Right ventricle myocardium superior (tissue), 1 donor: ENCODE measurements at regions not wholly inside any gene's neighbourhood (a gene's known extent, or its start where the extent isn't known, plus 50 kb on each side); places are given as distances from the start of the nearest gene placed in this dataset.
A peak's percentile ranks its signal among the peaks of the same experiment; 100 is the strongest.
"Not testable (repeated sequence)": the region's sequence is repeated elsewhere in the genome, so short reads cannot be mapped to it uniquely, and the experiment has no call there.

Source experiments
- ATAC-seq: fragments of 200-7000 bp; cut with Tn5 transposase; one replicate; pipeline ENCODE4 v1.9.1; 2020; ENCODE audit warnings: mild to moderate bottlenecking; ENCODE audit not compliant: poor library complexity
- DNase-seq: peaks from one replicate; pipeline ENCODE4 v3.0.0-alpha.2; 2020
- intact Hi-C: fragments of 100-400 bp; cut with DNase I; formaldehyde crosslinking; loops from one replicate; pipeline ENCODE4 v1.11.2; 2022
- donor health status: DM: no; HTN: yes; CAD: no; lungs with severe emphysema.

DNA sequence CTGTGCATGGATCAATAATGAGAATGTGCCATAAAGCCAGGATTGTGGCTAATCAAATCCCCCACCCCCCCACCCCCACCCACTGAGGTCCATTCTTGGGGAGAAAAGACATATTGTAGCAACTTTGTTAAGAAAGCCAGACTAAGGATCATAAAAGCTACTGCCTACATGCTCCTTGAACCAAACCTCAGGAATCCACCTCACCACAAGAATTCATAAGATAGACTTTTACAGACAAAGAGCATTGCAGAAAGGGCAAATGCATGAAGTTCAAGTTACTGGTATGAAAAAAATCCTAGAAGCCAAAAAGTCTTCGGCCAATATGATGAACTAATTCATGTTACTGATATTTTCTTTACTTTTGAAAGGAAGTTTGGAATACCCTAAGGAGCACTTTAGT lies 187.9 kb upstream of the ARID1B start:
- intact Hi-C loops, result no loop called here
- DNase-seq, result no peak
- no peak for ATAC-seq

- DNase-seq, result no peak
- intact Hi-C loops, result no loop called here
- no peak for ATAC-seq
Observed at GRCh38 chr6:156587751-156588301, 189.4 kb upstream of the ARID1B start.

GRCh38 chr6:156587071-156587470 lies 190.1 kb upstream of the ARID1B start:
- intact Hi-C loops, result no loop called here
- ATAC-seq, result no peak
- DNase-seq, result no peak

DNA sequence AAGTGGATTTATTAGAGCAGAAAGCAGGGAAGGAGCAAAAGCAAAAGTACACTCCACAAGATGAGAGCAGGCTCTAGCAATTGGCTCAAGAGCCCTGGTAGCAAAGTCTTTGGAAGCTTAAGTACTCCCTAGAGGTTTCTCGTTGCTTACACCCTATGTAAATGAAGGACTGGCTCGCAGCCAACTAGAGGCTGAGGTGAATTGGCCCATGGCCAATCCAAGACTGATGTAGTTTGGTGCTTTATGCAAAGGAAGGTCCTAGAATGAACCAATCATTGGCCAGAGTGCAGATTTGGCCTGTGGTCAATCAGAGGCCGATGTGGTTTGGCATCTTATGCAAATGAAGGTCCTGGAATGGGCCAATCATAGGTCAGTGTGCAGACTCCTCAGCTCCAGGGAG lies 191.3 kb upstream of the ARID1B start:
- DNase-seq (no peak), ATAC-seq (no peak)
- intact Hi-C loops, result no loop called here

DNA sequence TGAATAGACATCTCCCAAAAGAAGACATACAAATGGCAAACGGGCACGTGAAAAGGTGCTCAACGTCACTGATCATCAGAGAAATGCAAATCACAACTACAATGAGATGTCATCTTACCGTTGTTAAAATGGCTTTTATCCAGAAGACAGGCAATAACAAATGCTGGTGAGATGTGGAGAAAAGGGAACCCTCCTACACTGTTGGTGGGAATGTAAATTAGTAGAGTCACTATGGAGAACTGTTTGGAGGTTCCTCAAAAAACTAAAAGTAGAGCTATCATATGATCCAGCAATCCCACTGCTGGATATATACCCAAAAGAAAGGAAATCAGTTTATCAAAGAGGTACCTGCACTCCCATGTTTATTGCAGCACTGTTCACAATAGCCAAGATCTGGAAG lies 193.1 kb upstream of the ARID1B start:
- intact Hi-C loops, DNase-seq, ATAC-seq: not testable (repeated sequence)

DNA sequence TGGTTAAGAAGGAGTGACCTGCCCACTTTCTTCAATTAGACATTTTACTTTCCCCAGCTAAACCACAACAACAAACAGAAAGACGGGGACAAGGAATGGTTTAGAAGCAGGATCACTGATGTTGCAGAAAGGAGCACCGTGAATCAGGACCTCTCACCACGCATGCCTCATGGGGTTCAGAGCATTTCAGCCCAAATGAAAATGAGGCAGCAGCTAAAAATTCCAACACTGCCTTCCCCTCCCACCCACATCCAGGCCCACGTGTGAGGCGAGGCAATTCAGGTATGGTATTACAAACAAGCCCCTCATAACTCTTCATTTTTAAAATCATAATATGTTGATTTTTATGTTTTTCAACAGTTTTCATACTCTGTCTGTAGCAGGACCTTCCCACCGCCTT lies 194.1 kb upstream of the ARID1B start:
- intact Hi-C loops, result no loop called here
- no peak for DNase-seq
- no peak for ATAC-seq

- intact Hi-C loops, result no loop called here
- ATAC-seq (no peak), DNase-seq (no peak)
Observed at GRCh38 chr6:156582509-156582992, 194.6 kb upstream of the ARID1B start.

- no peak for ATAC-seq
- DNase-seq, result no peak
- intact Hi-C loops, result no loop called here
Observed at GRCh38 chr6:156579564-156579963, 197.6 kb upstream of the ARID1B start.

DNA sequence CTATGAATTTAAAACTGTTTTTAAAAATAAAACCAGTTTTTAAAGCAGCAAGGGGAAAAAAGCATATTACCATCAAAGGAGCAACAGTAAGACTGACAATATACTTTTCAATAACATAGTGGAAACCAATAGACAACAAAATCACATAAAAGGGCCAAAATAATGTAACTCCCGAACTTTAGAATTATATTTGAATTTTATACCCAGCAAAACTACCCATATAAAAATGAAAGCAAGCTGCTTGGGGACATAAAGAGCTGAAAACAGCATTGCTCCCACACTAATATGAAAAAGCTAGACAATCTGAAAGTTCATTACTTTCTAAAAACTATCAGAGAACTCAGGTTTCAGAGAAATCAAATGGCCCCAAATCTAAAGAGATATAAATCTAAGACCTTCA lies 199.4 kb upstream of the ARID1B start:
- intact Hi-C loops, result no loop called here

DNA sequence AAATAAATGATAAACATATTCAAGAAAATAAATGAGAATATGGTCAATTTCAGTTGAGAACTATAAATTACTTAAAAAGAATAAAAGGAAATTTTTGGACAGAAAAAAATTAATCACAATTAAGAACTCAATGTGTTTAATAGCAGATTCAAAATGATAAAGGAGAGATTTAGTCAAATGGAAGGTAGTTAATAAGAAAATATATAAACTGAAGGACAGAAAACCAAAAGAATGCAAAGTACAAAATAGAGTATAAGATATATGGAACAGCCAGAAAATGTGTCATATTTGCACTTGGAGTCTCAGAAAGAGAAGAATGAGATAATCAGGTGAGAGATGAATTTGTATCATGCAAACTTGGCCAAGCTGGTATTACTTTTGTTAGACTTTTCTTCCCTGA lies 201.8 kb upstream of the ARID1B start:
- intact Hi-C loops, result no loop called here
- DNase-seq (no peak), ATAC-seq (no peak)

More for the DNA sequence above, 199.4 kb upstream of the ARID1B start:
- no peak for ATAC-seq
- no peak for DNase-seq

DNA sequence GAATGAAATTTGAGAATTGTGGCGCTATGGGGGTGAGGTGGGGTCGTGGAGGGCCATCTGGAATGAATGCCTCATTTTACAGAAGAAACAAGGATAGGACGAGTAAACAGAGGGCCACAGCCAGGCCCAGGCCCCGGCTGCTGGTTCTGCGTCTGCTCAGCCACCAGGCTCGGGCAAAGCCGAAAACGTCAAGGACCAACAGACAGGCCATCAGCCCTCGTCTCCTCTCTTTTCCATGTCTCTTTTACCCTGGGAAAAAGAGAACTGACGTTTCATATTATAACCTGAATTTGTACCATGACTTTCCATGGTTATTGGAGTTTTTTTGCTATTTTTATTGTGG lies 212.4 kb upstream of the ARID1B start:
- DNase-seq, result no peak
- ATAC-seq, result no peak
- intact Hi-C loops, result loop anchor here (5.0 to 10.0 kb wide), 4 partner anchors 123 to 450 kb away; partner anchors contain the start of gene ARID1B

GRCh38 chr6:156564127-156564806 lies 212.9 kb upstream of the ARID1B start:
- DNase-seq, result peak; percentile 87
- intact Hi-C loops, result loop anchor here (5.0 to 10.0 kb wide), 4 partner anchors 123 to 451 kb away; partner anchors contain the start of gene ARID1B
- ATAC-seq, result peak; percentile 97

DNA sequence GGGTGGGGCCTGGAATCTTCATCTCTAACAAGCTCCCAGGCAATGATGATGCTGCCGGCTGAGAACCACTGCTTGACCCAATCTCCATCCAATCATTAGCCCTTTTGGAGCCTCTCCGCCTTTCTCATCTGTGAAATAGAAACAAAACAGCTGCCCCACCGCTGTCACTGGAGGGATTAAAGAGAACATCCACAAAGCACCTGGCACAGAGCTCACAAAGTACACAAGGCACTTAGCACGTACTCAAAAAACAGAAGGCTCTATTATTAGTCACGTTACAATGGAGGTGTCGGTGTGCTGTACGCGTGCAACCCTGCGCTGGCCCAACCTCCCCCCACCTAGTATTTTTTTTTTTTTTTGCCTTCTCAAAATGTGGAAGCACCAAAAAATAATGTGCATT lies 213.5 kb upstream of the ARID1B start:
- intact Hi-C loops, result loop anchor here (5.0 to 10.0 kb wide), 4 partner anchors 124 to 451 kb away; partner anchors contain the start of gene ARID1B
- DNase-seq (no peak), ATAC-seq (peak; percentile 93)

GRCh38 chr6:156562636-156563035 lies 214.5 kb upstream of the ARID1B start:
- intact Hi-C loops, result loop anchor here (5.0 to 10.0 kb wide), 4 partner anchors 125 to 452 kb away; partner anchors contain the start of gene ARID1B

DNA sequence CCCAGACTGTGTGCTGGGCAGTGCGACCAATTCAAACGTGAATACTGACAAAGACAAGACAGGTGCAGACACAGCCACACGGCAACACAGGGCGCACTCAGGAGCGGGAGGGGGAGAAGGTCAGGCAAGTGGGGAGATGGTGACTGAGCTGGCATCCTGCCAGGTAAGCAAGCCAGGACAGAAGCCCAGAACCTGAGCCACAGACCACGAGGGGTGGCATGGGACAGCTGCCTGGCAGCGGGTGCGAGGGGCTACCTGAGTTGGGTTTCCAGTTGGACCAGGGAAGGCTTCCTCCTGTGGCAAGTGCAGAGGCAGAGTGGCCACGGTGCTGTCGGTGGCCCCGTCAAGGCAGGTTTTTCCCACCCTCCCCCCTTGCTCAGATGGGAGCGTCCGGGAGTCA lies 215.2 kb upstream of the ARID1B start:
- DNase-seq, result no peak
- no peak for ATAC-seq
- intact Hi-C loops, result loop anchor here (5.0 to 10.0 kb wide), 4 partner anchors 125 to 453 kb away; partner anchors contain the start of gene ARID1B

More at GRCh38 chr6:156562636-156563035, 214.5 kb upstream of the ARID1B start:
- ATAC-seq (no peak), DNase-seq (no peak)

DNA sequence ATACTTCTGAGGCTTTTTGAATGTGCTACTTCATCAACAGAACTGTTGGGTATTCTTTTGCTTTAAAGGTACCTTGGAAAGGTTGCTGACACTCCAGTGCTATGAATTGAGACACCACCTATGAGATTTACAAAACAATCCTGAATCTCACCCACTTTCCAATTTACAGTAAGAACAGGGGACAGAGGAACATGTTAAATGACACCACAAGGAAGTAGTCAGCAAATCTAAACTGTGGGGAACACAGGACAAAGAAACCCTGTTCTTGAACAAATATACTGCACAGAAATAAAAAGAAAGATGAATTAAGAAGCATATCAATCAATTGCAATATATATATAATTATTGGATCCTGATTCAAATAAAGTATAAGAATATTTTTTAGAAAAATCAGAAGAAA lies 216.7 kb upstream of the ARID1B start:
- ATAC-seq, result no peak
- no peak for DNase-seq
- intact Hi-C loops, result loop anchor here (5.0 to 10.0 kb wide), 4 partner anchors 127 to 454 kb away; partner anchors contain the start of gene ARID1B

- ATAC-seq (no peak), DNase-seq (no peak)
- intact Hi-C loops, result no loop called here
Observed at GRCh38 chr6:156559162-156559690, 218.0 kb upstream of the ARID1B start.

- no peak for ATAC-seq
- intact Hi-C loops, result no loop called here
Observed at GRCh38 chr6:156557911-156558259, 219.3 kb upstream of the ARID1B start.

DNA sequence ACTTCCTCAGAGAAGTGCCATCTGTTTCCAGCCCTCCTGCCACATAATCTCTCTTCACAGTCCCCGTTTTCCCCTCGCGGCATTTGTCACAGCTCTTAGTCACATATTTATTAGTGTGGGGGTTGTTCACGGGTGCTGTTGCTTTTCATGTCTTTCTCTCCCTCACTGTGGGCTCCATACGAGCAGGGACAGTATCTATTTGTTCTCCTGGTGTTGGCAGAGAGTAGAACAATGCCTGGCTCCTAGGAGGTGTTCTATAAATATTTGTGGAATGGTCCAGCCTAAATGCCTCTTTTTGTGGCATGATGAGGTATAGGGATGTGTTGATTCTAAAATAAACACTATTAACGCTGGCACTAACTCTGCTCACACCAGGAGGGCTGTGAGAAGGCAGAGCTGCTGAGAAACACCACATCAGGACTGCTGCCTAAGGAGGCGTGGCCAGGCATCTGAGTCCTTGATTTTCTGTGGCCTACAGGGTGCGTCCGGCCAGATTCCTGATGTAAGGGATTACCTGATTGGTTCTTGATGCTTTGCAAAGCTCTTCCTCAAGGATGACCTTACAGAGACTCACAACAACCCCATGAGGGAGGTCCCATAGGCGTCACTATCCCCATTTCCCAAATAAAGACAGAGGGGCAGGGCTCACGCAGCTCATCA lies 219.8 kb upstream of the ARID1B start:
- DNase-seq (peak; percentile 71), ATAC-seq (peak; percentile 89)
- intact Hi-C loops, result no loop called here

More at GRCh38 chr6:156557911-156558259, 219.3 kb upstream of the ARID1B start:
- no peak for DNase-seq
